ENCODE measurements at regions not wholly inside any gene's neighbourhood (a gene's known extent, or its start where the extent isn't known, plus 50 kb on each side); places are given as distances from the start of the nearest gene placed in this dataset.

DNA sequence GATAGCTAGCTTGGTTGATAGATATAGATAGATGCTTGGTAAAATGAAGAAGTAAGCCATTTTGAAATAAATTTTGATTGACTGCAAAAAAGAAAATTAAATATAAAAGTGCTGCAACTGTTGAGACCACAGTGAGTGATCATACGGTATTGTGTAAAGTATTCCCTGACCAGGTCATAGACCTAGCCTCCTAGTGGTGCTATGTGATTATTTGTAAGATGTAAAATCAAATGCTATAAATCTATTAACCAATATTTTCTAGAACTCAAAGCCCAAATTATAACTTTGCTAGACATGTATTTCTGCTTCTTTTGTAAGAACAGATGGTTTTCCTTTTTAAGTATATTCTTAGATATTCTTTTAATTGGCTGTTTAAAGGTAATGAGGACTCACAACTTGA lies 480.2 kb upstream of the PTPRD start:
- TF ChIP-seq, protein P1, sequence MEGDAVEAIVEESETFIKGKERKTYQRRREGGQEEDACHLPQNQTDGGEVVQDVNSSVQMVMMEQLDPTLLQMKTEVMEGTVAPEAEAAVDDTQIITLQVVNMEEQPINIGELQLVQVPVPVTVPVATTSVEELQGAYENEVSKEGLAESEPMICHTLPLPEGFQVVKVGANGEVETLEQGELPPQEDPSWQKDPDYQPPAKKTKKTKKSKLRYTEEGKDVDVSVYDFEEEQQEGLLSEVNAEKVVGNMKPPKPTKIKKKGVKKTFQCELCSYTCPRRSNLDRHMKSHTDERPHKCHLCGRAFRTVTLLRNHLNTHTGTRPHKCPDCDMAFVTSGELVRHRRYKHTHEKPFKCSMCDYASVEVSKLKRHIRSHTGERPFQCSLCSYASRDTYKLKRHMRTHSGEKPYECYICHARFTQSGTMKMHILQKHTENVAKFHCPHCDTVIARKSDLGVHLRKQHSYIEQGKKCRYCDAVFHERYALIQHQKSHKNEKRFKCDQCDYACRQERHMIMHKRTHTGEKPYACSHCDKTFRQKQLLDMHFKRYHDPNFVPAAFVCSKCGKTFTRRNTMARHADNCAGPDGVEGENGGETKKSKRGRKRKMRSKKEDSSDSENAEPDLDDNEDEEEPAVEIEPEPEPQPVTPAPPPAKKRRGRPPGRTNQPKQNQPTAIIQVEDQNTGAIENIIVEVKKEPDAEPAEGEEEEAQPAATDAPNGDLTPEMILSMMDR (IDR thresholded peaks at IDR 0.05) = no peak

GRCh38 chr9:11097020-11097419 lies 484.2 kb upstream of the PTPRD start:
- TF ChIP-seq, protein P1 (IDR thresholded peaks at IDR 0.05) = no peak

- TF ChIP-seq, protein P1 (IDR thresholded peaks at IDR 0.05) = no peak
Measured at GRCh38 chr9:11103525-11103924, 490.7 kb upstream of the PTPRD start.

GRCh38 chr9:11107196-11107595 lies 494.4 kb upstream of the PTPRD start:
- TF ChIP-seq, protein P1 (IDR thresholded peaks at IDR 0.05) = no peak

DNA sequence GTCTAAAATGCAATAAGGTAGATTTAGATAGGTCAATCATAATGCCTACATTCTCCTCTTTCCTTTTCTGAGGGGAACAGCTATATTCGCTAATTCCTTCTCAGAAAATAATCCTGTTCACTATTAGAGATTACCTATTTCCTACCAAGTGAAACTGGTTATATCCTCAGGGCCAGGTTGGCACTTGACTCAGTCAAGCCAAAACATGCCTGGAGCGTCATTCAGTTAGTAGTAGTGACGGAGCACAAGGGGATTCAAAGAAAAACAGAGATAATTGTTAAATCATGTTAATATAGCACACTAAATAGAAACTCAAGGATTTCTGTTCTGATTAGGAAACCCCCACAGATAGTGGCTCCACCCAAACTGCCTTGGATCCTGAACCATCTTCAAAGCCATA lies 515.4 kb upstream of the PTPRD start:
- TF ChIP-seq, protein P1 (IDR thresholded peaks at IDR 0.05) = no peak

- TF ChIP-seq, protein P1 (IDR thresholded peaks at IDR 0.05) = no peak
Measured at GRCh38 chr9:11135851-11136250, 523.0 kb upstream of the PTPRD start.

DNA sequence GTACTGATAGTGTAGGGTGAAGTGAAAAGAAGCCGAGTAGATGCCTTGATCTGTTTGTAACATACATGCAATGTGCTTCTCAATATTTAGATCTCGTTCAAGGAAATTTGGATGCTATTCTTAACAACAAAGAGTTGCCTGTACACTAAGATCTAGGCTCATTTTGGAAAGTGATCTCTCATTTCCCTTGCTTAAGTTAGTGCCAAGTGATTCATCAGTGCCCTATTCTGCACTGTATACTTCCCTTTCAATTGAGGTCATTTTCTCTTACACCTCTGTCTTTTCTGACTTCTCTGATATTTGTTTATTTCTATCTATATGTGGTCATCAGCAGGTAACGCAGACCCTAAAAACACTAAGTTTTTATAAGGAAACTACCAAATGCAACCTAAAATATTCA lies 528.6 kb upstream of the PTPRD start:
- TF ChIP-seq, protein P1 (IDR thresholded peaks at IDR 0.05) = no peak
